Fibroblast of skin of scalp (primary cell): ENCODE measurements at regions not wholly inside any gene's neighbourhood (a gene's known extent, or its start where the extent isn't known, plus 50 kb on each side); places are given as distances from the start of the nearest gene placed in this dataset.
A peak's percentile ranks its signal among the peaks of the same experiment; 100 is the strongest.

Experiments used
- DNase-seq: peaks from one replicate; pipeline ENCODE4 v3.0.0-alpha.2; 2013

DNA sequence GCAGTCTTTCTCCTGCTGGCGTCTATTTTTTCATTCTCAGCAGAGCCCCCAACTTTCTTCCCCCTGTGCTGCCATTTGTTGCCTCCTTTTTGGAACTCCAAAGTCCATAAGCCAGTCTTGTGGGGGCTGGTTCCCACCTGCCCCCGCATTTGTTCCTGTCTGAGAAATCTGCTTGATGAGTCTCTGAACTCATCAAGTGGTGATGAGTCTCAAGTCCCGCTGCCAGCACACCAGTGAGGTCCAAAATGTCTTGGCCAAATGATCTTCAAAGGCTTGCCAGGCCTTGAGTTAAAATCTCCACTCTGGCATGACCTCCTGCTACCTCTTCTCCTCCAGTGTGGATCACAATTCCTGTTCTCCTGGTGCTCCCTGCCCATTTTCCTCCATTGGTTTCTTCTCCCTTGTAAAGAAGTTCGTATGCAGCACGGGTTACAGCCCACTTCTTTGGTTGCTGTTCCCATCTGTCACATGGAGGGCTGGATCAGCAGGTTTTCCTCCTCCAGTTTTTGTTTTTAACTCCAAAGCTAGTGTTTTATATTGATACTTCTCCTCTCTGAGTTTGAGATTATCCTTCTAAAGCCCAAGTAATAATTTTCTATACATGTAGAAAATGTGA is 72.7 kb upstream of the LIMCH1 start:
- DNase-seq = no peak

DNA sequence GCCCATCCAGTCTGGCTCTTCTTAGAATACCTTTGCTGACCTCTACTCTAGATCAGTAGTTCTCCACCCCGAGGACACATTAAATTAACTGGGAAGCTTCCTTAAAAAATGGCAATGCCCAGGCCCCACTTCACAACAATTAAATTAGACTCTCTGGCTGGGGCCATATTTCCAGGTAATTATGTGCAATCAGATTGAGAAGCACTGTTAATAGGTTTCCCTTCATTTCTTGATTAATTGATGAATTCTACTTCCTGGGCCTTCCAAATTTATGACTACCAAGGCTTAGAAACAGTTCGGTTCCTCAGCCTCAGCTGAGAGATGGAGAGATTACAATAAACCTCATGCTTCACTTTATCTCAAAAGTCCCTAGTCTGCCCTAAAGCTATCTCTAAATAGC is 71.7 kb upstream of the LIMCH1 start:
- no peak for DNase-seq

- DNase-seq = no peak
These were observed 69.8 kb upstream of the LIMCH1 start for GRCh38 chr4:41468122-41468521.

- no peak for DNase-seq
These were observed 66.6 kb upstream of the LIMCH1 start for GRCh38 chr4:41471126-41472071.

DNA sequence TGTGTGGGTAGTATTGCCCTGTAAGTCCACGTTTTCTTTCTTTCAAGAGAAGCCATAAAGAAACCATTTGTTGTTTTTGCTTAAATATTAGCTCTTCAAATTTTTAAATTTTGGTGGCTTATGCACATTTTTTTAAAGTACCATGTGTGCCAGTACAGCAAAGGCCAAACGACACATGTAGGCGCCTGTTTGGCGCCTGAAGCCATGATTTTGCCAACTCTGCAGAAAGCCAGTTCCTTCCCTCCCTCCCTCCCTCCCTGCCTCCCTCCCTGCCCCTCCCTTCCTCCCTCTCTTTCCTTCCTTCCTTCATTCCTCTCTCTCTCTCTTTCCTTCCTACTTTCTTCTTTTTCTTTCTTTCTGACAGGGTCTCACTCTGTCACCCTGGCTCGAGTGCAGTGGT is 65.9 kb upstream of the LIMCH1 start:
- no peak for DNase-seq

GRCh38 chr4:41473176-41473575 is 64.8 kb upstream of the LIMCH1 start:
- no peak for DNase-seq

DNA sequence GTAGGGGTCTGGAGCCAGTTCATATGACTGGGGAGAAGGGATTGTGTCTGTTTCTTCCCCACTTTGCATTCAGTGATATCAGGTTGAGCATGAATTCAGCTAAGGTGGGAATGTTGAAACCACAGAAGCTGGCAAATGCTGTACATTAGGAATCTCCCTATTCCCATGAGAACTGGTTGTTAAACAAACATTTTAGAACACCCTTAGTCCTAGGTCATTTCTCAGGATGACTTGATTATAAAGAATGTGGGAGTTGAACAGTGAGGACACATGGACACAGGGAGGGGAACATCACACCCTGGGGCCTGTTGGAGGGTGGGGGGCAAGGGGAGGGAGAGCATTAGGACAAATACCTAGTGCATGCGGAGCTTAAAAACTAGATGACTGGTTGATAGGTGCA is 62.6 kb upstream of the LIMCH1 start:
- DNase-seq = peak; percentile 18

- DNase-seq = no peak
These were observed 61.6 kb upstream of the LIMCH1 start for GRCh38 chr4:41476310-41476885.

GRCh38 chr4:41477181-41477905 is 60.6 kb upstream of the LIMCH1 start:
- no peak for DNase-seq

DNA sequence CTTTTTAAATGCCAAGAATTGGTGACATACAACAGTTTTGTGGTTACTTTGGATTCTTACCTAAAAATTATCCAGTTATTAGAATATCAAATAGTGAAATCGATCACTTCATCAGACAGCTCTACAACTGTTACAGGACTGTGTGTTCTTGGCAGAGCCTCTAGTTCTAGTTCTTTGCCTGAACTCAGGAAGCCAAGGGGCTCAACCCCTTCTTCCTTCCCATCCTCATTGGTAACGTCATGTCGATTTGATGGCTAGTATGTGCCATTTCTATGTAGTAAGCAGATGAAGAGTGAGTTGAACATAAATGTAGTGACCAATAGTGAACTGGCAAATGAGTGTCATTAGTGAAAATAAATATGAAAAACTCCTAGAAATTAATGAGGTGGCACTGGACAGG is 59.4 kb upstream of the LIMCH1 start:
- DNase-seq = no peak

GRCh38 chr4:41480896-41481311 is 57.1 kb upstream of the LIMCH1 start:
- no peak for DNase-seq

GRCh38 chr4:41483771-41484170 is 54.2 kb upstream of the LIMCH1 start:
- no peak for DNase-seq

- no peak for DNase-seq
These were observed 52.9 kb upstream of the LIMCH1 start for GRCh38 chr4:41485041-41485440.

- DNase-seq = no peak
These were observed 50.0 kb upstream of the LIMCH1 start for GRCh38 chr4:41487868-41488440.
